Lung microvascular endothelial cell (primary cell): ENCODE measurements at regions not wholly inside any gene's neighbourhood (a gene's known extent, or its start where the extent isn't known, plus 50 kb on each side); places are given as distances from the start of the nearest gene placed in this dataset.

ENCODE experiments used
- DNase-seq, 2 donors: peaks; one replicate each; pipeline versions ENCODE4 v3.0.0 to v3.0.0-alpha.2; 2010; ENCODE audit warnings: low read depth in 2 of 2

DNA sequence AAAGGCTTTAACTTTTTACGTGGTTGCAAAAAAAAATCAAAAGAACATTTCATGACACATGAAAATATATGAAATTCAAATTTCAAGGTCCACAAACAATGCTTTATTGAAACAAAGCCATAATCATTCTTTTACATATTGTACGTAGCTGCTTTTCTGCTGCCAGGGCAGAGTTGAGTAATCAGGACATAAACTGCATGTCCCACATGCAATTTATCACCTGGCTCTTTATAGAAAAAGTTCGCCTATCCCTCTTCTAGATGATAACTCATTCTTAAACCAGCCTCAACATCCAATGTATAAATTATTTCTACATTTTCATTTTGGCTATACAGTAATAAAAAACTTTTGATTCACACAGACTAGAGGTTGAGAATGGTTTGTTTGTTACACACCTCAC lies 154.9 kb downstream of the AXIN2 start:
- no peak for DNase-seq

DNA sequence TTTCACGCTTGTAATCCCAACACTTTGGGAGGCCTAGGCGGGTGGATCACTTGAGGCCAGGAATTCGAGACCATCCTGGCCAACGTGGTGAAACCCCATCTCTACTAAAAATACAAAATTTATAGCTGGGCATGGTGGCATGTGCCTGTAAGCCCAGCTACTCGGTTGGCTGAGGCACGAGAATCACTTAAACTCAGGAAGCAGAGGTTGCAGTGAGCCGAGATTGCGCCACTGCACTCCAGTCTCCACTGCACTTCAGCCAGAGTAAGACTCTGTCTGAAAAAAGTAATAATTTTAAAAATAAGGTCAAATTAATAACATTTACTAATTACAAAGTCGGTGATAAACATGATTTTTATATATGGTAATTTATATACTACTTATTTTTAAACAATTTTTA lies 155.9 kb downstream of the AXIN2 start:
- DNase-seq = no peak

DNA sequence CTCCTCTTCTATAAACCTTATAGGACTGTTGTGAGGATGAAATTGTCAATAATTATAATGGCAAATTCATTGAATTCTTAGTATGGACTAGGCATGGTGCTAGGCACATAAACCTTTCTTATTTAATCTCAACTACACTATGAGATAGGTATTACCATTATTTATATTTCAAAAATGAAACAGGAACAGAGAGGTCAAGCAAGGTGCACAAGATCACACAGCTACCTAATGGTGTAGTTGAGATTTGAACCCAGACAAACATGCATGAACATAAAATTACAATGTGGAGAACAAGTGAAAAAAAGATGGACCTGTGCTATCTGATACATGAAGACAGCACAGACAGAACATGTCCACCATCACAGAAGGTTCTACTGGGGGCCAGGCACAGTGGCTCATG lies 156.7 kb downstream of the AXIN2 start:
- DNase-seq = no peak

DNA sequence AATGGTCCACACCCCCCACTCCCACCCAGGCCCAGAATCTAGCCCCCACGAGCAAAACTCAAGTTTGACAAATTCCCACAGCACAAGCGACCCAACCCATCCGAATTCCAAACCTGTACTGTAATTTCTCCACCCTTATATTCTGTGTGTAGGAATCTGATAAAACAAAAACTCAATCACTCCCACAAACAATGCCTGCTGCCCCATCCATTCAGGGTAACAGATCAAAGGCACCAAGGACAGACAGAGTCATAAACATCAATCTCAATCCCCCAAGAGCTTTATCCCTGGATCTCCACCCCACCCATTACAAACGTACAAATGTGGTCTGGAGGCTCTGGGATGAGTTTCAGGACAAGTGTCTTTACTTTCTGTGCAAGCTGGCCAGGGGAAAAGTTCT lies 157.8 kb downstream of the AXIN2 start:
- no peak for DNase-seq

DNA sequence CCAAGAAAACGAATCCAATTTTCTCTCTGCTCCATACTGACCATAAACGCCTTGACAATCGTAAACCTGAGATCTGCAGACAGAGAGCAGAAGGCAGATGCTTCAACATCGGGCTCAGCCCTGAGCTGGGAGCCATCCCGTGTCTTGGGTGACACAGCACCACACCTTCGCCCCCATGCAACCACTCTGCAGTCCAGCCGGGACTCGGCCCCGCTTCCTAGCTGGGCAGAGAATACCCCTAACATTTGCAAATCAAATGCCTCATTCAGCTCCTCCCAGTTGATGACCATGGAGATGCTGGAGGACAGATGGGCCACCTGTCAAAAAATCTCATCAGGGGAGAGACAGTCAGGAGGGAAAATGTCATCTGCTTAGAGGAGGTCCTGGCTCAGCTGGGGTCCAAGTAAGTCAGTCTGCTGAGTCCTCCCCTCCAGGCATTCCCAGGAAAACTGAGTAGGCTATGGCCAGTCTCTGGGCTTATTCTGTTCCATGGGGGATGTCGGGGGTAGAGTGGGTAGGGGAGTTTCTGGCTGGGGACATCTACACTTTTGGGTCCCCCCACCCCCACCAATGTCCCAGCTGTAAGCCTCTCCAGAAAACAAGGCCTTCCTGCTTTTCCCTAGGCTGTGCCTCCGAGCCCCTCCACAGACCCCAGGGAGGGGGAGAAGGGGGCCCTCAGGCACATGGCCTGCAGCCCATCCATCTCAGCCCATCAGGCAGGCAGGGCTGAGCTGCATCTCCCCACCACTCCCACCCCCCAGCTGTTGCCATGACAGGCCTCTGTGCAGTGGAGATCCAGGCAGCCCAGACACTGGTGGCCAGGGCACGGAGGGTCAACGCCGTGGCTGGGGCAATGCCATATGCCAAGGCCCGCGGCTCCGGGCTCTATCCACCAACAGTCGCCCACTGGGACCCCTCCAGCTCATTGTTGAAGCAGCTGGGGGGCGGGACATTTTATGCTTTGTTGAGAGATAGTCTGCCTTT lies 158.6 kb downstream of the AXIN2 start:
- no peak for DNase-seq

DNA sequence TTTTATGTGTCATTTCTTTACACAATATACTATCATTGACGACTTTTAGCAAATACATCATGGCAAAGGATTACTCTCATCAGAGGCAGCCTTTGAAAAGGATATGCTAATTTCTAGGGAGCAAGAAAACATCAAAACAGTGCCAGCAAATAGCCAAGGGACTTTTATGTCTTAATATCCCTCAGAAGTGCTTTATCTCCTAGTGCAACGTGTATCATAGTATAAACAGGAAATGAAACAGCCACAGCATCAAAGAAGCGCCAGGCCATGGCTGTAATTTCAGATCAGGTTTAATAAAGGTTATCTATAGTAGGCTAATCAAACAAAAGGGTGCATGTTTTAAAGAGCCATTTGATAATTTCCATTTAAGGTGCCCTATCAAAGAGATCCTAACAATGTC lies 159.9 kb downstream of the AXIN2 start:
- peak in 1 of 2 donors; percentile 21 for DNase-seq

DNA sequence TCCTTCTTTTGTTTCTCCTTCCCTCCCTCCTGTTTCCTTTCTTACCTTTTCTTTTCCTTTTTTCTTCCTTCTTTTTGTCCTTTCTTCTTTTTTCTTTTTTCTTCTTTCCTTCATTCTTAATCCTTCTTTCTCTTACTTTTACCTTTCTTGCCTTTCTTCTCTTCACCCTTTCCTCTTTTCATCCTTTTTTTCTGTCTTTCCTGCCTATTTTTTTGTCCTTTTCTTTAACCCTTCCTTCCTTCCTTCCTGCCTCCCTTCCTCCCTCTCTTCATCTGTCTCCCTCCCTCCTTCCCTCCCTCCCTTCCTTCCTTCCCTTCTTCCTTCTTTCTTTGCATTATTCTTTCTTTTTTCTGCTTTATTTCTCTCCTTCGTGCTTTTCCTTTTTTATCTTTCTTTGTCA lies 160.7 kb downstream of the AXIN2 start:
- DNase-seq = no peak

DNA sequence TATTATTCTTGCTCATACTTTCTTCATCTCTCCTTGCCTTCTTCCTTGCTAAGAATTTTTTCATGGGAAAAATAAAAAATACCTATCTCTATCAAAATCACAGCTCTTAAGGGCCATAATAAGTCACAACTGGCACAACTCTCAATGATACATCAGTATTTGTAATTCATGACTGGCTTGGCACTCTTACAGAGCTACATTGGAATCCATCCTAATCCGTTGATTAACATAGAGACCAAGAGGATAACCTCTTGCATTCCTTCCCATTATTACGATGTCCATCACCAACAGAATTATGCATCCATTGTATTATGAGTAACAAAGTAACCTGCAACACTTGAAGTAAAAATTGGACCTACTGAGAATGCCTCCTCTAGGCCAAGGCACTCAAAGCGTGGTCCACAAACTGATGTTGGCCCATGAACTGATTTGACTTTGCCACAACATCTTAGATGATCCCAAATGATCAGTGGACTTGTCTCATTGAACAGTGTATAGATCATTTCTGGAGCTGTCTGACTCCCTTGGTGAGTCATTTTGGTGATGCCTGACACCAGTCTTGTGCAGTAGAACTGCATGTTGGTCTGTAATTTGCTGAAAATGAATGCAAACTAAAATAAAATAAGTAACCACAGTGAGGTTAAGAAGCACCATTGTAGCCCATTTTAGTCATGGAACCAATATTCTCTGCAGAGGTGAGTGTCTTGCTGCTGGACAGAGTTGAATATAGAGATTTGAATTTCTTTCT lies 163.2 kb downstream of the AXIN2 start:
- no peak for DNase-seq

DNA sequence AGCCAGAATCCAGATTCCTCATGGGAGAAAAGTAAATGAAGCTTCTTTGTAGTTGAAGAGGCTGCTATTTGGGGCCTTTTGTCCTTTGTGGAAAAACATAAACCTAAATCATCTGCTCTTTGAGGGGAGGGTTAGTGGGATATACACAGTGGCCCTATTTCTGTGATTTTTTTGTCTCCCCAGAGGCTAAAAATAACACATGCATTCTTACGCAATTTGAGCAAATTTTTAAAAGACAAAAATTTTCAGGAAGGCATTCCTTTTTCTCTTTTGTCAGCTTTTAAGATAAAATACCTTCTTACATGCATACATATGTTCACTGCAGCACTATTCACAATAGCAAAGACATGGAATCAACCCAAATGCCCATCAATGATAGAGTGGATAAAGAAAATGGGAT lies 165.5 kb downstream of the AXIN2 start:
- no peak for DNase-seq

DNA sequence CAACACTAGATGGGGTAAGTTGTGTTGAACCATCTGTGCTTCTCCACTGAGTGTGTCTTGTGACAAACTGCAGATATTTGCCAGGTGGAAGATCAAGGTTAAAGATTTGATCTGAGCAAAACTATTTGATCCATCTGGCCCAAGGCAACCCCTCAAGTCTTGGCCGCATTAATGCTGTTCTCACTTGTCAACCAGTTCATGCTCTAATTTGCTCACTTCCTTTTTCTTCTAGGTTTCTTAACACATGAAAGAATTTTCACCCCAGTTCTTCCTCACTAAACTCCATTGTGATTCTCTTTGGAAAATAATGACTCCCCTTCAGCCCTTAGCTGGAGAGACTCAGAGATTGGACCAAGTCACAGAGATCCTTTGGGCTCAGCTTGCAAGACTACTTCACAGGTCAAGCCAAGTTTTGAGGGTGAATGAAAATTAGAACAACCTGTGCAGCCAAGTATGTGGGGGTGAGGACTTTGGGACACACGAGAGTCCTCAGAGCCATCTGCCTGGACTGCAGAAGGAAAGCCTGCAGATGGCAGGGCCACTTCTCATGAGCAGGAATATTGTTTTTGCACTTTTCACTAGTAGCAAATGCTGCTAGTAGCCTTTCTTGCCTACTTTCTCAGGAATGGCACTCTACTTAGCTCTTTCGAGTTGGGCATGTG lies 166.5 kb downstream of the AXIN2 start:
- DNase-seq = no peak

DNA sequence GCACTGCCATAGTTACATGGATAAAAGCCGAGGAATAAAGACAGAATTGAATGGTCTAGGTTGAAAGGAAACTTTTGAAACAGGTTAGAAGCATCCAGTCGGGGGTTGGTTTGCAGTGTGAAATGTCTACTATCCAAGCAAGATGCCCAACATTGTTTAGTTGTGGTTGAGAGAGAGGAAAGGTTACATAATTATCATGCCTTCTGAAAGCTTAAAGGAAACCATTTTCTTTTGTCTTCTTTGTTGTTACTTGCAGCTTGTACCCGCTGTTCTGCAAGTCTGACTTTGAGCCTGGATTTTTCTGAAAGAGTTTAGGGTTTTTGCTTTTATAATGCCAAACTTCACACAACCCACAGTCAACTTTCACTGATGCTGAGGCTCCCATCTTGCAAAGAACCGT lies 167.9 kb downstream of the AXIN2 start:
- DNase-seq = no peak

DNA sequence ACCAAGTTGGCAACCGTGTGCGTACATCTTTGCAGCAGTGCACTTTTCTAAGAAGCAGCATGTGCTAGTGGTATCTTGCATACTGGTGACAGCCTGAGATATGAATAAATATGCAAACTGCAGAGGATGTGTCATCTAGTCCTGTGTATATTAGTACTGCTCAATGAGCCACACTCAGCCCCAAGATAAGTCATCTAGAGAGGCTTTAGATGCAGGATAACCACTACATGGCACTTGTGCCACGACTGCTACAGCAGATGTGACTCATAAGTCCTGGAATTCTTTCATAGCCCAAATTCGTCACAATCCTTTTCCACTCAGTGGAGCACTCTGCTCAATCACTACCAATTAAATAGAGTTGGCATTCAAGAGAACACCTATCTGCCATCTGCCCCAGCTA lies 171.5 kb downstream of the AXIN2 start:
- peak in 1 of 2 donors; percentile 6 for DNase-seq

DNA sequence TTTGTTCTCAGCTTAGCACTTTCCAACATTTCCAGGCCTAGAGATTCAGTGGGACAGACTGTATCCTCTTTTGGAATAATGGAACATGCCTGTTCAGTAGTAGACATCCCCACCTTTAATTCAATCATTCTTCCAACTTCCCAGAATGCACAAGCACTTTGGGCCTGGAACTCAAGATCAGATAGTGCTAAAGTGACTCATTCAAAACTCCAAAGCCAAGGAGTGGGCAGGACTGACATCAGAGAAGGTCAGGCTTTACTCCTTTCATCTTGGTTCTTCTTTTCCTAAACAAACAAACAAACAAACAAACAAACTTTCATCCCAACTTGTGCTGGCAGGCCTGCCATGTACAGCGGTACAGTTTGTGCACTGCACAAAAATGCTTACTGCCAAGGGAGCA lies 172.0 kb downstream of the AXIN2 start:
- DNase-seq = no peak

DNA sequence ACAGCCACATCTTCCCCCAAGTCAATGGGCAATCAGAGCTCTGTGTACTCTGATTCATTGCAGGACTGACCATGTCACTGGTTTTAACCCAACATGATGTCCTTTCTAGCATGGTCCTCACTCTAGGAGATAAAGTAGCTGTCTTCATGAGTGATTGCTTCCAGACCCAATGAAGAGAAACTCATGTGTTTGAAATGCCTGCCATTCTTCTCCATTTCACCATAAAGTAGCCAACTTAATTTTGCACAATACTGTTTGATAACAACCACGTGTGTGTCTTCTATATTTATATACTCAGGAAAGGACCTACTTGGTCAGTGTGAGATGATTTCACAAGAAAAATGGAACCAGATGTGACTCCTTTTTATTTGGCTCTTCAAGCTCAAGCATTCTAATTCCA lies 172.5 kb downstream of the AXIN2 start:
- DNase-seq = no peak

DNA sequence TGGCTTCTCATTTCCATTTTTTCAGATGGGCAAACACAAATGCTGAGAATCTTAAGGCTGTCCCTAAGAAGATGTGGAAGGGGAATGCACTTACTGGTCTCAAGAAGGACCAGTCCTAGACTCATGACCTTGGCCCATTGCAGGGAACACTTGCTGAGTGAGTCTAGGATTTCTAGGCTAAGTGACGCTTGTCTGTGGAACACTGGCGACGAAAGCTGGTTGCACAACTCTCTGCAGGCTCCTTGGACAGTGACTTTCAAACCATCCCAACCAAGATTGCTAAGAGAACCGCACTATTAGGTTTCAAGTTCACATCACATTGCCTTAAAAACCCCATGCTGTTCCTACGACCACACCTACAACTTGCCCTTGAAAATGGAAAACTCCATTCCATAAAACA lies 174.1 kb downstream of the AXIN2 start:
- no peak for DNase-seq

DNA sequence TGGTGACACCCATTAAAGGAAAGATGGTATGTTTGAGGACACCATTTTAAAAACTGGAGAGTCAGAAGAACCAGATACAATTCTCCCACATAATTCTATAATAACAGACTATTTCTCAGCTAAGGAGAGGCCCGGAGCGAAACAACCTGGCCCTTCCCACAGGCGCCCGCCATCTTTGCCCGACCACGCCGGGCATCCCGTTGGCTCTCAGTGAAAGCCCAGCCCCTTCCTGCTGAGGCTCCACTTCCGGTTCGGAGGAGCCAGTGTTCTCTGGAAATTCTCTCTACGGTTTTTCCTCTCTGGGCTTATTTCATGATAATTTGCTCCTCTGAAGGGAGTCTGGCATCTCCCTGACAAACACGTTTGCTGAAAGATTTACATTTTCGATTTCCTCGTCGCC lies 175.7 kb downstream of the AXIN2 start:
- DNase-seq = no peak

DNA sequence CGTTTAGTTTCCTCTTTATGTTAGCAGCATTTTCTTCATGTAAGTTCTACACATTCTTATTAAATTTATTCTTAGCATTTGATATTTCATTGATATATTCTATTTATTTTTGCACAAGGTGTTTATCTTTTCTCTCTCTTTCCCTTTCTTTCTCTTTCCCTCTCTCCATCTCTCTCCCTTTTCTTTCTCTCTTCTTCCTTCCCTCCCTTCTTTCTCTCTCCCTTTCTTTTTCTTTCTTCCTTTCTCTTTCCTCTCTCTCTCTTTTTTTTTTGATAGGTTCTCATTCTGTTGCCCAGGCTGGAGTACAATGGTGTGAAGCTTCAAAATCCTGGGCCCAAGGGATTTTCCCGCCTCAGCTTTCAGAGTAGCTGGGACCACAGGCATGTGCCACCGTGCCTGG lies 176.4 kb downstream of the AXIN2 start:
- DNase-seq = no peak

DNA sequence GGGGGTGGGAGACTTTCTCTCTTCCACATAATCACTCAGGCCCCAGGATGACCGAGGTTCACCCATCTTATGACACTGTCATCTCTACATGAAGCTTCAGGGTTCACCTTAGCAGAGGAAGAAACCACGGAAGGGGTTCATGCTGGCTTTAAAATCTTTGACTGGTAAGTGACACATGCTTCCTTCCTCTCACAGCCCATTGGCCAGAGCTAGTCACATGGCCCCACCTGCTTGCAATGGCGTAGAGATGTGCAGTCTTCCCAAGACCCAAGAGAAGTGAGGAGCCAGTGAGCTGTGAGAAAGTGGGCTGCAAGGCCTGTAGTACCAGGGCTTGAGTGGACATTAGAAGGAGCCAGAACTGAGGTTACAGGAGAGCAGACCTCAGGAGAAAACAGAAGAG lies 180.3 kb downstream of the AXIN2 start:
- DNase-seq = no peak

DNA sequence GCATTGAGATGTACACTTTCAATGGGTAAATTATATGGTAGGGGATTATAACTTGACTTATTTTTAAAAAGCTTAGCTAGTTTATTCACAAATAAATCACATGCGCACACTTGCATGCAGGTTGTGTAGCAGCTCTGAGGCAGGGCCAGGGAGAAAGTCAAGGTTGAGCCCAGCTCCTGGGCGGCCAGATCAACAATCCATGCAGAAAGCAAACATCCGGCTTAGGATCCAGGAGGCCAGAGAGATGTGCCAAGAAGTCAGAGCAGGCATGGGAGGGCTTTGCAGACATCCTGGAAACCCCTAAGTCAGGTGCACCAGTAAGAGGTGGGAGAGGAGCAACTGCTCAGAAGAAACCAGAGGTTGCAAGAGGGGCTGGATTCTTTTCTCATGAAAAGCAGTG lies 186.5 kb downstream of the AXIN2 start:
- DNase-seq = no peak

DNA sequence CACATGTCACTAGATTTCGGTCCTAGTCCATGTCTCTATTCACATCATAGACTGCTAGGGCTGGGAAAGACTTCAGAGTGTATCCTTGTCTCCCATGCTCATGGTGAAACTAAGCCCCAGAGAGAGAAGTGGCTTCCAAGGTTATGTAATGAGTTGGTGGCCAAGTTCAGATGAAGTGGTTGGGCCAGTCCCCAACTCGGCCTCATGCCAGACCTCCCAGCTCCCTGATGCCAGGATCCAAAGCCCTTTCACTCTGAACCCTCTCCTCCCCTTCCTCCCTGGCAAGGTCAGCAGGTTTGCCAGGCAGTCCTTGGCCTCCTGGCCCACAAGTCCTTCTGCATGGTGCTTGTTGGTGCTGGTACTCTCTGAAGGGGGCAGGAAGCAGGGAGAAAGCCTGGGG lies 189.7 kb downstream of the AXIN2 start:
- no peak for DNase-seq

DNA sequence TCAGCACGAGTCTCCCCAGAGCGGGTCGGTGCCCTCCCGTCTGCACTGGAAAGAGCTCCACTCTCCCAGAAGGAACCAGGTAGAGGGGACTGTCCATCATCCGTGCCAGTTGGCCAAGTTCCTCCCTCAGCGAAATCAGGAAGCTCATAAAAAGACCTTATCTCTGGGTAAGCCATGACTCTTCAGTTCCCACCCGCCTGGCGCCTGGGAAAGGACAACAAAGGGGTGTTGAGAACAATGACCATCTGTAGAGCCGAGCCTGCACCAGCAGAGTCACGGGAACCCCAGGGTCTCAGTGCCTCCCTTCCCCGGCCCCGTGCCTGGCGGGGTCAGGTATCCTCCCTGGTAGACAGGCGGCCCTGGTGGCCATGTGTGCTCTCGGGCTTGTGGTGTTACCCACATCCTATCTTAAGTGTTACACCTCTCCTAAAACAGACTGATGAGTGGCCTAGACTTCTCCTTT lies 190.7 kb downstream of the AXIN2 start:
- DNase-seq = peak; percentile 29 to 90

DNA sequence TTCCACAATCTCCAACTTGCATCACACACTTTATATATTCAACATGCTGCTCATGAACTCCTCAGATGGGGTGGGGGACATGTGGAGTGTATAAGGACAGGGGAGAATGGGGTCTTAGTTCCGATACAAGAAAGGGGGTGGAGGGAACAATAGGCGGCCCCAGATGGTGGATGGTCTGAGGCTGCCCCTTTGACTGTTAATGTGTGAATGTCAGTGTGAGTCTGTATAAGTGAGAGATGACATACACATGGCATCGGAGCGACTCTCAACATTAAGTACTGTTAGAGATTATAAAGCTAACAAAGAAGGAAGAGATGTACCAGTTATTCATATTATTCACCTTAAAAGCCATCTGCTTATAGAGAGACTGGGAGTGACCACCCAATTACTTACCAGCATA lies 193.1 kb downstream of the AXIN2 start:
- DNase-seq = no peak
